B cell (primary cell): ENCODE measurements at regions not wholly inside any gene's neighbourhood (a gene's known extent, or its start where the extent isn't known, plus 50 kb on each side); places are given as distances from the start of the nearest gene placed in this dataset.

Experiments used
- EZH2 ChIP-seq: IDR thresholded peaks from 2 replicates; pipeline ENCODE4 v1.6.1; 2012; ENCODE audit warnings: borderline replicate concordance, low read depth, mild to moderate bottlenecking, moderate library complexity, low read length; ENCODE audit not compliant: insufficient read depth, poor library complexity, severe bottlenecking
- TF ChIP-seq, protein P1 (sequence below): fragments of 200-600 bp; IDR thresholded peaks from one replicate; pipeline ENCODE4 v1.8.0; 2022; ENCODE audit warnings: antibody characterized with exemption, mild to moderate bottlenecking

DNA sequence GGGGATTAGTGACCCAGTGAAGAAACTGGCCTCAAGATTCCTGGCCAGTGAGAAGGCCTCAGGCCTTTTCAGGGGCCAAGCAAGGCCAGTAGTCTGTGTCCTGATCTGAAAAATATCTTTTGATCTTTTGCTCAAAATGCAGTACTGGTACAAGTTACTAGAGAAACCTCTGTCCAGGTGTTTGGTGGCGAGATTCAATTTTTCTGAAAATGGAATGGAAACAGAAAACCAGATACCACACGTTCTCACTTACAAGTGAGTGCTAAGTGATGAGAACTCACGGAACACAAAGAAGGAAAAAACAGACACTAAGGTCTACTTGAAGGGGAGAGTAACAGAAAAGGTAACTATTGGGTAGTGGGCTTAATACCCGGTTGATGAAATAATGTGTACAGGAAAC, 463.4 kb downstream of the ZIC1 start:
- TF ChIP-seq EZH2: no peak
- TF ChIP-seq, protein P1, sequence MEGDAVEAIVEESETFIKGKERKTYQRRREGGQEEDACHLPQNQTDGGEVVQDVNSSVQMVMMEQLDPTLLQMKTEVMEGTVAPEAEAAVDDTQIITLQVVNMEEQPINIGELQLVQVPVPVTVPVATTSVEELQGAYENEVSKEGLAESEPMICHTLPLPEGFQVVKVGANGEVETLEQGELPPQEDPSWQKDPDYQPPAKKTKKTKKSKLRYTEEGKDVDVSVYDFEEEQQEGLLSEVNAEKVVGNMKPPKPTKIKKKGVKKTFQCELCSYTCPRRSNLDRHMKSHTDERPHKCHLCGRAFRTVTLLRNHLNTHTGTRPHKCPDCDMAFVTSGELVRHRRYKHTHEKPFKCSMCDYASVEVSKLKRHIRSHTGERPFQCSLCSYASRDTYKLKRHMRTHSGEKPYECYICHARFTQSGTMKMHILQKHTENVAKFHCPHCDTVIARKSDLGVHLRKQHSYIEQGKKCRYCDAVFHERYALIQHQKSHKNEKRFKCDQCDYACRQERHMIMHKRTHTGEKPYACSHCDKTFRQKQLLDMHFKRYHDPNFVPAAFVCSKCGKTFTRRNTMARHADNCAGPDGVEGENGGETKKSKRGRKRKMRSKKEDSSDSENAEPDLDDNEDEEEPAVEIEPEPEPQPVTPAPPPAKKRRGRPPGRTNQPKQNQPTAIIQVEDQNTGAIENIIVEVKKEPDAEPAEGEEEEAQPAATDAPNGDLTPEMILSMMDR: no peak
